Caco-2 (cell line): ENCODE measurements at regions not wholly inside any gene's neighbourhood (a gene's known extent, or its start where the extent isn't known, plus 50 kb on each side); places are given as distances from the start of the nearest gene placed in this dataset.
A peak's percentile ranks its signal among the peaks of the same experiment; 100 is the strongest.

ENCODE experiments used
- BruUV-seq: library from RNA; stranded (reverse); fragments of 400-500 nt; replicated peaks from 2 replicates; lab custom pipeline; 2021; lab: Mats Ljungman, UMichigan
- CTCF ChIA-PET: fragments of 300-600 bp; sonication (Branson Sonifier 250); formaldehyde crosslinking; loops from one replicate; lab custom pipeline; 2022; ENCODE audit warnings: antibody characterized with exemption; lab: Charles Lee
- POLR2A ChIA-PET: fragments of 300-600 bp; sonication (Branson Sonifier 250); formaldehyde crosslinking; loops from one replicate; lab custom pipeline; 2022; ENCODE audit warnings: antibody characterized with exemption; lab: Charles Lee
- DNase-seq, 2 experiments: peaks; one replicate each; pipeline versions ENCODE4 v3.0.0 to v3.0.0-alpha.2; 2020 to 2022
- H3K27me3 ChIP-seq: replicated peaks from 2 replicates; pipeline ENCODE4 v1.6.0; 2011; ENCODE audit warnings: low read length; ENCODE audit not compliant: control insufficient read depth, insufficient read depth
- H3K36me3 ChIP-seq: 2 replicates; pipeline ENCODE4 v1.5.1; 2011; ENCODE audit warnings: low read length; ENCODE audit not compliant: control insufficient read depth, insufficient read depth
- H3K4me1 ChIP-seq: fragments of 250-450 bp; sonication (Bioruptor Pico); 2 replicates; pipeline ENCODE4 v1.5.1; 2020; ENCODE audit warnings: mild to moderate bottlenecking
- H3K4me3 ChIP-seq: 2 replicates; pipeline ENCODE4 v1.5.1; 2011; ENCODE audit warnings: low read depth, mild to moderate bottlenecking, control low read depth, low read length
- H3K9me3 ChIP-seq: fragments of 250-450 bp; sonication (Bioruptor Pico); 2 replicates; pipeline ENCODE4 v1.5.1; 2020; ENCODE audit warnings: mild to moderate bottlenecking, moderate library complexity
- H3K27ac Mint-ChIP-seq: one replicate; pipeline ENCODE4 v1.8.0; 2022; ENCODE audit warnings: mixed read lengths; ENCODE audit not compliant: unreplicated experiment
- H3K27me3 Mint-ChIP-seq: one replicate; pipeline ENCODE4 v1.8.0; 2022; ENCODE audit warnings: mixed read lengths; ENCODE audit not compliant: insufficient read depth, unreplicated experiment
- H3K36me3 Mint-ChIP-seq: one replicate; pipeline ENCODE4 v1.8.0; 2022; ENCODE audit warnings: mild to moderate bottlenecking, mixed read lengths; ENCODE audit not compliant: insufficient read depth, unreplicated experiment
- H3K4me1 Mint-ChIP-seq: one replicate; pipeline ENCODE4 v1.8.0; 2022; ENCODE audit warnings: low read depth, mixed read lengths; ENCODE audit not compliant: unreplicated experiment
- H3K4me3 Mint-ChIP-seq: one replicate; pipeline ENCODE4 v1.8.0; 2022; ENCODE audit warnings: mild to moderate bottlenecking, moderate library complexity, mixed read lengths; ENCODE audit not compliant: unreplicated experiment
- H3K9me3 Mint-ChIP-seq: one replicate; pipeline ENCODE4 v1.8.0; 2022; ENCODE audit warnings: mixed read lengths; ENCODE audit not compliant: unreplicated experiment
- CTCF ChIP-seq, 2 experiments: fragments of 200-600 bp in 1 of 2; IDR thresholded peaks; 1 replicate in 1 of 2; 2 replicates in 1 of 2; pipeline versions ENCODE4 v1.5.1 to v1.8.0; 2011 to 2022; ENCODE audit warnings: antibody characterized with exemption in 1 of 2, control low read depth in 1 of 2, inconsistent platforms in 1 of 2, low read depth in 1 of 2, low read length in 1 of 2, mild to moderate bottlenecking in 1 of 2, moderate library complexity in 1 of 2; ENCODE audit not compliant: insufficient read depth in 1 of 2, severe bottlenecking in 1 of 2, unreplicated experiment in 1 of 2
- intact Hi-C: fragments of 100-400 bp; cut with micrococcal nuclease; formaldehyde crosslinking; loops from one replicate; pipeline ENCODE4 v1.10.0; 2022; ENCODE audit not compliant: unreplicated experiment

- CTCF ChIA-PET: no interaction called here
Measured at GRCh38 chr12:105436636-105437035, 106.1 kb downstream of the C12orf75 start.

DNA sequence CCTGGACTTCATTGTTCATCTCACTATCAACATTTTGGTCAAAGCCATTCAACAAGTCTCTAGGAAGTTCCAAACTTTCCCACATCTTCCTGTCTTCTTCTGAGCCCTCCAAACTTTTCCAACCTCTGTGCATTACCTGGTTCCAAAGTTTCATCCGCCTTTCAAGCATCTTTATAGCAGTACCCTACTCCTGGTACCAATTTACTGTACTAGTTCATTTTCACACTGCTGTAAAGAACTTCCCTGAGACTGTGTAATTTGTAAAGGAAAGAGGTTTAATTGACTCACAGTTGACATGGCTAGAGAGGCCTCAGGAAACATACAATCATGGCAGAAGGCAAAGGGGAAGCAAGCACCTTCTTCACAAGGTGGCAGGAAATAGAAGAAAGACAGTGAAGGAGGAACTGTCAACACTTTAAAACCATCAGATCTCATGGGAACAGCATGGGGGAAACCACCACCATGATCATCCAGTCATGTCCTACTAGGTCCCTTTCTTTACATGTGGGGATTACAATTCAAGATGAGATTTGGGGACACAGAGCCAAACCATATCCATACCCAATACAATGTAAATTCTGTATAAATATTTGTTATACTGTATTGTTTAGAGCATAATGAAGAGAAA lies 109.7 kb downstream of the C12orf75 start:
- BruUV-seq: no TSS peak
- H3K27me3 ChIP-seq: no peaks in the 10 kb centered on the region
- no peak for DNase-seq
- no peaks in the 10 kb centered on the region for H3K36me3 Mint-ChIP-seq
- peaks cover 60% of the 10 kb centered on the region for H3K9me3 Mint-ChIP-seq
- no peak overlapping the region for H3K27ac Mint-ChIP-seq
- no peak overlapping the region for H3K4me3 Mint-ChIP-seq
- CTCF ChIA-PET: no interaction called here
- no peaks in the 10 kb centered on the region for H3K36me3 ChIP-seq
- H3K4me1 Mint-ChIP-seq: peaks cover 7% of the 10 kb centered on the region
- intact Hi-C loops: no loop called here
- H3K4me1 ChIP-seq: peaks cover 26% of the 10 kb centered on the region
- peaks cover 9% of the 10 kb centered on the region for H3K9me3 ChIP-seq
- TF ChIP-seq CTCF (IDR thresholded peaks at IDR 0.05; ENCODE audit: insufficient read depth in 1 of 2, low read depth in 1 of 2, low read length in 1 of 2, severe bottlenecking in 1 of 2, unreplicated experiment in 1 of 2): no peak
- H3K4me3 ChIP-seq: no peak overlapping the region
- POLR2A ChIA-PET: no interaction called here
- no peaks in the 10 kb centered on the region for H3K27me3 Mint-ChIP-seq

More at GRCh38 chr12:105436636-105437035, 106.1 kb downstream of the C12orf75 start:
- Mint-ChIP-seq H3K9me3 (peaks cover 41% of the 10 kb centered on the region), H3K27ac (no peak overlapping the region), H3K4me1 (no peaks in the 10 kb centered on the region), H3K27me3 (no peaks in the 10 kb centered on the region), H3K4me3 (no peak overlapping the region), H3K36me3 (no peaks in the 10 kb centered on the region)
- TF ChIP-seq CTCF (IDR thresholded peaks at IDR 0.05; ENCODE audit: insufficient read depth in 1 of 2, low read depth in 1 of 2, low read length in 1 of 2, severe bottlenecking in 1 of 2, unreplicated experiment in 1 of 2): no peak
- no TSS peak for BruUV-seq
- Histone ChIP-seq H3K4me1 (no peaks in the 10 kb centered on the region), H3K9me3 (peaks cover 9% of the 10 kb centered on the region), H3K4me3 (no peak overlapping the region), H3K36me3 (no peaks in the 10 kb centered on the region), H3K27me3 (no peaks in the 10 kb centered on the region)
- POLR2A ChIA-PET: no interaction called here
- no peak for DNase-seq
- intact Hi-C loops: no loop called here

DNA sequence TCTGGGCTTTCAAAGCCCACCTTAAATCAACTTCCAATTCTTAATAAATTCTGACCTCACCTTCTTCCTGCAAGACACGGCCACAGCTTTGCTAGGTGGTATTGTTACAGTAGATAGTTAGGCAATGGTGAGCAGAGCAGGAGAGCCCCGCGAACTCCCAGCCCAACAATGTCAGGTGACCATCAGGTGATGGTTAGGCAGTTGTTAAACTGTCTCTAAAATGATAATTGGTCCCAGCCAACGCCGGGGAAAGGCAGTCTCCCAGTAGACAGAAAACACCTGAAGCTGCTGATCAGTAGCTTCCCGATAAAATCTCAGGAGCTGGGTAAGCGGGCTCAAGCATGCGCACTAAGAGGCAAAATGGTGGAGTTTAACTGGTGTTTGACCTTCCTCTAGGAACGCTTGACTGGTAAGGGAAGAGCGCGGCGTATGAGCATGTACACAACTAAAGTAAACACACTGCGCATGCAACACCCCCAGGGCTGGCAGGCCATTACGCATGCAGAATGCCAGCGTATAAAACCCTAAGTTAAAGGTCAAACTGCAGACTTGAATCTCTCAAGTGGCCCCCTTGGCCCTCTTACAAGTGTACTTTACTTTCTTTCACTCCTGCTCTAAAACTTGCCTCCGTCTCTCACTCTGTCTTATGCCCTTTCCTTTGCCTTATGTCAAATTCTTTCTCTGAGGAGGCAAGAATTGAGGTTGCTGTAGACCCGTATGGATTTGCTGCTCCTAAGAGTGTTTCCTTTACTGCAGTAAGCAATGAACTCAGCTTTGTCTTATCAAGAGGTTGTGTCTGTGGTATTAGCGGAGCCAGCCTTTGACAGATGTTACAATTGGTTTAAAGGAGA lies 113.5 kb downstream of the C12orf75 start:
- DNase-seq: no peak
- H3K4me1 ChIP-seq: peaks cover 45% of the 10 kb centered on the region
- H3K27me3 ChIP-seq: no peaks in the 10 kb centered on the region
- POLR2A ChIA-PET: no interaction called here
- H3K27ac Mint-ChIP-seq: peak overlapping the region; percentile 88
- H3K4me3 ChIP-seq: no peak overlapping the region
- H3K9me3 Mint-ChIP-seq: peaks cover 49% of the 10 kb centered on the region
- H3K4me3 Mint-ChIP-seq: peak overlapping the region; percentile 21
- H3K9me3 ChIP-seq: peaks cover 7% of the 10 kb centered on the region
- CTCF ChIA-PET: no interaction called here
- no peaks in the 10 kb centered on the region for H3K27me3 Mint-ChIP-seq
- no peaks in the 10 kb centered on the region for H3K36me3 ChIP-seq
- intact Hi-C loops: no loop called here
- BruUV-seq: no TSS peak
- no peak for TF ChIP-seq CTCF (IDR thresholded peaks at IDR 0.05; ENCODE audit: insufficient read depth in 1 of 2, low read depth in 1 of 2, low read length in 1 of 2, severe bottlenecking in 1 of 2, unreplicated experiment in 1 of 2)
- peaks cover 15% of the 10 kb centered on the region for H3K4me1 Mint-ChIP-seq
- H3K36me3 Mint-ChIP-seq: no peaks in the 10 kb centered on the region
